Left cardiac atrium (tissue), 4 donors: ENCODE measurements at regions not wholly inside any gene's neighbourhood (a gene's known extent, or its start where the extent isn't known, plus 50 kb on each side); places are given as distances from the start of the nearest gene placed in this dataset.
A peak's percentile ranks its signal among the peaks of the same experiment; 100 is the strongest.

ENCODE experiments used
- ATAC-seq, 2 donors: fragments of 200-7000 bp; cut with Tn5 transposase; one replicate each; pipeline ENCODE4 v1.9.1; 2020; ENCODE audit warnings: mild to moderate bottlenecking in 2 of 2, moderate library complexity in 2 of 2
- DNase-seq: peaks from one replicate; pipeline ENCODE4 v3.0.0-alpha.2; 2020
- intact Hi-C, 2 donors: fragments of 100-400 bp; cut with DNase I; formaldehyde crosslinking; loops; one replicate each; pipeline versions ENCODE4 v1.14.1 to v1.15.1; 2022 to 2023
- donor health status: DM: no; HTN: yes; CAD: no.
- donor health status: DM: no; HTN: yes; CAD: no; lungs with severe emphysema.
- donor health status: DM: yes; HTN: yes; CAD: no.
- donor health status: Dilated cardiomyopathy.

DNA sequence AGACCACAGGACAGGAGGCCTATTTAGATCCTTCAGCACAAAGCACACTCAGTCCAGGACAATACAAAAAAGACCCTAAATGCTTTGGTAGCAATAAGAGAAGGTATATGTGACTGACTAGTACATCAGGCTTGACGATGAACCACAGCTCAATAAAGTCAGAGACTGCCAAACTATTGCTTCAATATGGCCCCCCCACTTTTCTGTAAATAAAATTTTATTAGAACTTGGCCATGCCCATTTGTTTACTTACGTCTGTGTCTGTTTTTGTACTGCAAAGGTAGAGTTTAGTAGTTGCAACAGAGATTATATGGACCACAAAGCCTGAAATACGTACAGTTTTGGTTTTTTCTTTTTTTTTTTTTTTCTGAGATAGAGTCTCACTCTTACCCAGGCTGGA, 136.7 kb downstream of the IRS2 start:
- ATAC-seq, result no peak
- intact Hi-C loops, result no loop called here
- no peak for DNase-seq

DNA sequence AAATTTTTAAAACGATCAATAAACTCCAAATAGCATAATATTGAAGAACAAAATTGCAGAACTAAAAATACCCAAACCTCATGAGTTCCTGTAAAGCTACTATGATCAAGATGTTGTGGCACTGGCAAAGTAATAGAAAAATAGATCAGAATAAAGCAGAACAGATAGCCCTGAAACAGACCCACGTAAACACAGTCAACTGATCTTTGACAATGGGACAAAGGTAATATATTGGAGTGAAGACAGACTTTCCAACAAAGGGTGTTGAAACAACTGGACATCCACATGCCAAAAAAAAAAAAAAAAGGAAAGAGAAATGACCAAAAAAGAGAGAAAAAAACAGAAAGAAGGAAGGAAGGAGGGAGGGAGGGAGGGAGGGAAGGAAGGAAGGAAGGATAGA, 138.7 kb downstream of the IRS2 start:
- DNase-seq (no peak), ATAC-seq (no peak)
- intact Hi-C loops, result no loop called here

DNA sequence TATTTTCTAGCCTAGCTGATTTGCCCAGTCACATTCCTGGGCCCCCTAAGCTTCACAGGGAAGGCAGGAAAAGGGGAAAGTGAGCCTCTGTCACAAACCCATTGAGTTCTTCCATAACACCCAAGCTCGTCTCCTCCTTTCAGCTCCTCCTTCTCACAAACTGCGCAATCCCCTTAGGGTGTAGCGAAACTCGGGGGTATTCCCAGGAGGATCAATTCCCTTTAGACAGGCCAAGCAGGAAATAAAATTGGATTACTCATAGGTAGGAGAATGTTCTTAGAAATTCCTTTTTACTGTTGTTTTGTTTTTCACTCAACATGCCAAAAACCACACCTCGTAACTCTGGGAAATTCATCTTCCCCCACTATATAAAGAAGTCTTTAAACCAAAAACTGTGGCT, 139.3 kb downstream of the IRS2 start:
- ATAC-seq (no peak), DNase-seq (no peak)
- intact Hi-C loops, result no loop called here

GRCh38 chr13:109646423-109646822, 140.0 kb downstream of the IRS2 start:
- intact Hi-C loops, result no loop called here
- ATAC-seq, result no peak
- no peak for DNase-seq

GRCh38 chr13:109645831-109646230, 140.6 kb downstream of the IRS2 start:
- intact Hi-C loops, result no loop called here
- no peak for ATAC-seq

DNA sequence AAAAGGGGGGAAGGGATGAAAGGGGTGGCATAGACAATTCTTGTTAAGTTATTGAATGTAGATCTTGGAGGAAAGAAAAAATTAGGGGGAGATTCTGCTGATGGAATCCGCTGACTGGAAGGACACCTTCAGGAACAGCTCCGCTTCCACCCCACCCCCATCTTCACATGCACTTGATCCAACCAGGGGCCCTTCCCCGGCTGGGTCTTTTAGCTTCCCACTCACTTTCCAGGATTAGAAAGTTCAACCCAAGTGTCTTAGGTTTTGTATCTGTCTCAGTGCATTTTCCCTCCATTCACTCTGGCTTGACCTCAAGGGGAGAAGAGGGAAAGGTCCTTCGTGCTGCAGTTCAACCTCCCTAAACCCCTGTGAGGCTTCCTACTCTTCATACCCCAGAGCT, 141.4 kb downstream of the IRS2 start:
- no peak for DNase-seq
- ATAC-seq, result no peak
- intact Hi-C loops, result no loop called here

More at GRCh38 chr13:109645831-109646230, 140.6 kb downstream of the IRS2 start:
- DNase-seq, result no peak

GRCh38 chr13:109644069-109644750, 142.2 kb downstream of the IRS2 start:
- ATAC-seq (no peak), DNase-seq (no peak)
- intact Hi-C loops, result no loop called here

GRCh38 chr13:109642358-109642757, 144.0 kb downstream of the IRS2 start:
- intact Hi-C loops, result no loop called here
- ATAC-seq (no peak), DNase-seq (no peak)

DNA sequence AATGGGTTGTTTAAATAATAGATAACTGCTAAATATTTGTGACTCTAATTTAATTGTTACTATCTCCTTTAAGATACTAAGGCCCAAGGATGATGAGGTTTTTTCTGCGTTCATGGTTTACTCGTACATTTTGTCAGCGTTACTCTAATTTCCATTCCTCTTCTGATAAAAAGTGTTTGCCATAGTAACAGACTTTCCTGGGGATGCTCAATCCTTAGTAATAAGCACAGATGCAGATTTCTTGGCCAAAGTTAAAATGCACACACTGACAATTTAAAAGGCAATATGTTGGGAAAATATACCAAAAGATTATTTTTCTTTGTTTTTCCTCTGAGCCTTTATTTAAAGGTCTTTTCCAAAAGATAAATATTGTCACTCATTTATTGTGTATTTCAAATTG, 149.6 kb downstream of the IRS2 start:
- ATAC-seq (no peak), DNase-seq (no peak)
- intact Hi-C loops, result no loop called here

- intact Hi-C loops, result no loop called here
- ATAC-seq, result no peak
Observed at GRCh38 chr13:109631069-109631468, 155.3 kb downstream of the IRS2 start.

GRCh38 chr13:109630271-109630670, 156.1 kb downstream of the IRS2 start:
- intact Hi-C loops, result no loop called here
- ATAC-seq (no peak), DNase-seq (no peak)

More at GRCh38 chr13:109631069-109631468, 155.3 kb downstream of the IRS2 start:
- no peak for DNase-seq

DNA sequence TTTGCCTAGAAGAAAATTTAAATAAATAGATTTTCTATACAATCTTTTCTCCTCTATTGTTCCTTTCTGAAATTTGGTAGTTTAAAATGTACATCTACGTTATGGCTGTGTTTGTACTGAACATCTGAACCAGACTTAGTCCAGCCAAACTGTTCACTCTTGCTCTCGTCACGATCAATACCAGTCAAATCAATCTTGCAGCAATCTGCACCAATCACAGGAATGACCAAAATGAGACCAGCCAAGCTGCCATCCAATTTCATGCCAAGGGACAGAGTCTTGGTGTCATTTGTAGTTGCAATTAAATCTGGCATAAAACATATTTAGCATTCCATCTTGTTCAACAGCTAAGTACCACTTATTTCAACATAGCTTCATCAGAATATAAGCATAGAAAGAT, 156.6 kb downstream of the IRS2 start:
- no peak for DNase-seq
- intact Hi-C loops, result no loop called here
- no peak for ATAC-seq

DNA sequence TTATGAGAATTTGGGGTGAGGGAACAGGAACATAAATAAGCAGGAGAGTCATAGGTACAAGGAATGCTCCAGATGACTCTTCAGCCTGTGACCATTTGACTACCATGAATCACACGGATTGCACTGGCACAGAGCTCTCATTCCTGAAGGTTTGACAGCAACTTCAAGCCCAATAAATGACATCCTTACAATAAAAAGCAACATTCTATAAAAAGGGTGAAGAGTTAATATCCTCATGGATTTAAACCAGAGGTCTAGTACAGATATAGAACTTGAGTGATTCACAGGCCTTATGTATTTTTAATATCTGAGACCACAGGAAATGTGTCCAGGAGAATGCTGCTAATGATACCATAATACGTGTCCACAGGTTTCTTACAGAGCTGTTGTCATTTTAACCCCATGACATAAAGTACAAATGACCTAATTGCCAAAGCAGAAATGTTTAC, 158.1 kb downstream of the IRS2 start:
- ATAC-seq, result peak in 1 of 2 donors; percentile 58

GRCh38 chr13:109627649-109628048, 158.7 kb downstream of the IRS2 start:
- no peak for ATAC-seq
- intact Hi-C loops, result no loop called here
- DNase-seq, result no peak

More for the DNA sequence above, 158.1 kb downstream of the IRS2 start:
- intact Hi-C loops, result no loop called here
- no peak for DNase-seq

DNA sequence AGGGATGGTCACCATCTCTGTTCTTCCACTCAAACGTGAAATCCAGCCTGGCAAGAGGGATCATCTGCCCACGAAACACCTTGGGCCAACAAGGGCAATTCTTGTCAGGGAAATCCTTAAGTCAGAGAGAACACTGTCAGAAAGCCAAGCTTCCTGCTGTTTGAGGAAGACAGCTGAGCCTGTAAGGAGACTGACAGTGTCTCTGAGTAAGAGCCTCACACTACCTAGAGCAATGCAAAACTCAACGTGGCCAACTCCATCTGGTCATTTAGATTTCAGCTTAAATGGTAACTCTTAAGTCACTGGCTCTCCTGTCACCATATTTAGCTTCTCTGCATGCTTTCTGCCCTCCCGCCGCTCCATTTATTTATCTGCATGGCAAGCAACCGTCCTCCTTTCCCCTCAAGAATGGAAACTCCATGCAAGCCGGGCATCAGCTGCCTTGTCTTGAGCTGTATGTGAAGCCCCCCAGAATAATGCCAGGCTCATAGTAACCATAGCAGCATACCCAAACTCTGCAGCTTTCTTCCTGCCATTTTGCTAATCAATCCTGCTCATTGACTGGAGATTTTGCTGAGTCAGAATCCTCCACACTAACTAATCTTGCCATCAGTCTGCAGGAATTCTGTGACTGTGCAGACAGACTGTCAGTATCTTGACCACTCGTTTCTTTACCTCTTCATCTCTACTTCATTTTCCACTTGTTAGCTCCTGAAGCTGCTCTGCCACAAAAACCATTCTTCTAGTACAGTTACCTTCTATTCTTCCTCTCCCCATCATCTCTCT, 159.8 kb downstream of the IRS2 start:
- intact Hi-C loops, result no loop called here
- ATAC-seq (no peak), DNase-seq (no peak)

- no peak for DNase-seq
- ATAC-seq, result no peak
- intact Hi-C loops, result no loop called here
Observed at GRCh38 chr13:109625156-109625555, 161.2 kb downstream of the IRS2 start.

DNA sequence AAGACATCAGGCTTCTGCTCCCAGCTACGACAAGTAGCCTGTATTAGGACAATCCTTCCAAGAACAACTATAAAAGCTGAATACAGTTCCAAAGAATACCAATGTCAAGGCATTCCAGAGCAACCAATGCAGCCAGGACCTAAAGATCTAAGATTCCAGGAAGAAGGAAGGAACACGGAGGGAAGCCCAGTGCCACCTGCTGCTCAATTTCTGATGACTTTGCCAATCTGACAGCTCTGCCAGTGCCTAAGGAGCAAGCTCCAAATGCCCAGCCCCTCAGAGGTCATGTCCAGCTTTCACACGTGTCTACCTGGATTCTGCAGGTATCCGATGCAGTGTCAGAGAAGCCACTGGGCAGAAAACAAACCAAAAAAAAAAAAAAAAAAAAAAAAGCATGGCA, 164.4 kb downstream of the IRS2 start:
- DNase-seq (no peak), ATAC-seq (no peak)
- intact Hi-C loops, result no loop called here

GRCh38 chr13:109615721-109616420, 170.5 kb downstream of the IRS2 start:
- intact Hi-C loops, result no loop called here
- ATAC-seq (no peak), DNase-seq (no peak)

GRCh38 chr13:109611912-109612691, 174.3 kb downstream of the IRS2 start:
- ATAC-seq, result no peak
- intact Hi-C loops, result no loop called here

More at GRCh38 chr13:109611912-109612691, 174.3 kb downstream of the IRS2 start:
- no peak for DNase-seq
